WTC11 (cell line): ENCODE measurements at regions not wholly inside any gene's neighbourhood (a gene's known extent, or its start where the extent isn't known, plus 50 kb on each side); places are given as distances from the start of the nearest gene placed in this dataset.

Experiments used
- ATAC-seq: fragments of 200-7000 bp; cut with Tn5 transposase; 2 replicates; pipeline ENCODE4 v1.10.0; 2021; ENCODE audit warnings: mild to moderate bottlenecking, moderate library complexity
- CTCF ChIA-PET: fragments of 300-600 bp; sonication (Branson Sonifier 250); formaldehyde crosslinking; loops from one replicate; lab custom pipeline; 2021; ENCODE audit warnings: antibody characterized with exemption; lab: Charles Lee
- POLR2A ChIA-PET: fragments of 350-600 bp; sonication (Branson Sonifier 250); formaldehyde crosslinking; loops from one replicate; lab custom pipeline; 2021; ENCODE audit warnings: antibody characterized with exemption; lab: Charles Lee
- DNase-seq: peaks from one replicate; pipeline ENCODE4 v3.0.0; 2021; ENCODE audit warnings: low spot score
- H3K27ac Mint-ChIP-seq: 2 replicates; pipeline ENCODE4 v1.8.0; 2021; ENCODE audit warnings: mixed read lengths
- H3K27me3 Mint-ChIP-seq: 2 replicates; pipeline ENCODE4 v1.8.0; 2021; ENCODE audit warnings: low read depth, mild to moderate bottlenecking, moderate library complexity, mixed read lengths
- H3K36me3 Mint-ChIP-seq: 2 replicates; pipeline ENCODE4 v1.8.0; 2021; ENCODE audit warnings: mixed read lengths
- H3K4me1 Mint-ChIP-seq: 2 replicates; pipeline ENCODE4 v1.8.0; 2022; ENCODE audit warnings: mixed read lengths
- H3K4me3 Mint-ChIP-seq: 2 replicates; pipeline ENCODE4 v1.8.0; 2021; ENCODE audit warnings: mild to moderate bottlenecking, moderate library complexity, mixed read lengths
- H3K9me3 Mint-ChIP-seq: 2 replicates; pipeline ENCODE4 v1.8.0; 2021; ENCODE audit warnings: mixed read lengths
- CBFB ChIP-seq: sonication (generic); formaldehyde crosslinking; IDR thresholded peaks from 2 replicates; pipeline ENCODE4 v1.8.1; 2022; ENCODE audit warnings: mild to moderate bottlenecking, low read depth, missing genetic modification reagents
- CREB1 ChIP-seq: sonication (generic); formaldehyde crosslinking; IDR thresholded peaks from 2 replicates; pipeline ENCODE4 v1.8.0; 2023; ENCODE audit warnings: mild to moderate bottlenecking, missing genetic modification reagents
- FOXP1 ChIP-seq: sonication (generic); formaldehyde crosslinking; IDR thresholded peaks from 2 replicates; pipeline ENCODE4 v1.8.0; 2022; ENCODE audit warnings: missing genetic modification reagents, mild to moderate bottlenecking, moderate library complexity, borderline replicate concordance
- GABPB1 ChIP-seq: sonication (generic); formaldehyde crosslinking; IDR thresholded peaks from 2 replicates; pipeline ENCODE4 v1.8.1; 2023; ENCODE audit warnings: mild to moderate bottlenecking, missing genetic modification reagents
- JUN ChIP-seq: sonication (generic); formaldehyde crosslinking; IDR thresholded peaks from 2 replicates; pipeline ENCODE4 v1.8.0; 2023; ENCODE audit warnings: mild to moderate bottlenecking, missing genetic modification reagents
- OVOL2 ChIP-seq: fragments of 250-450 bp; sonication (Bioruptor Pico); IDR thresholded peaks from 2 replicates; pipeline ENCODE4 v1.9.0; 2021; ENCODE audit warnings: mild to moderate bottlenecking, borderline replicate concordance
- PRRX2 ChIP-seq: fragments of 250-450 bp; sonication (Bioruptor Pico); IDR thresholded peaks from 2 replicates; pipeline ENCODE4 v1.8.0; 2021; ENCODE audit warnings: mild to moderate bottlenecking
- ZBTB21 ChIP-seq: sonication (generic); formaldehyde crosslinking; IDR thresholded peaks from 2 replicates; pipeline ENCODE4 v1.8.1; 2023; ENCODE audit warnings: mild to moderate bottlenecking, missing genetic modification reagents, borderline replicate concordance
- TF ChIP-seq, protein P1 (sequence below): sonication (generic); formaldehyde crosslinking; IDR thresholded peaks from 2 replicates; pipeline ENCODE4 v1.8.1; 2022; ENCODE audit warnings: low read depth, missing genetic modification reagents, borderline replicate concordance
- TF ChIP-seq, protein P2 (sequence below): sonication (generic); formaldehyde crosslinking; IDR thresholded peaks from 2 replicates; pipeline ENCODE4 v1.8.0; 2022; ENCODE audit warnings: mild to moderate bottlenecking, missing genetic modification reagents
- TF ChIP-seq, protein P3 (sequence below): sonication (generic); formaldehyde crosslinking; IDR thresholded peaks from 2 replicates; pipeline ENCODE4 v1.8.1; 2023; ENCODE audit warnings: mild to moderate bottlenecking, moderate library complexity, missing genetic modification reagents
- TF ChIP-seq, protein P4 (sequence below): sonication (generic); formaldehyde crosslinking; conservative IDR thresholded peaks from 2 replicates; pipeline ENCODE4 v1.8.1; 2022; ENCODE audit warnings: mild to moderate bottlenecking, missing genetic modification reagents
- TF ChIP-seq, protein P5 (sequence below): fragments of 250-450 bp; sonication (Bioruptor Pico); IDR thresholded peaks from 2 replicates; pipeline ENCODE4 v1.9.0; 2021; ENCODE audit warnings: mild to moderate bottlenecking, borderline replicate concordance
- TF ChIP-seq, protein P6 (sequence below): sonication (generic); formaldehyde crosslinking; IDR thresholded peaks from 2 replicates; pipeline ENCODE4 v1.8.0; 2022; ENCODE audit warnings: mild to moderate bottlenecking, missing genetic modification reagents
- TF ChIP-seq, protein P7 (sequence below): sonication (generic); formaldehyde crosslinking; IDR thresholded peaks from 2 replicates; pipeline ENCODE4 v1.8.1; 2023; ENCODE audit warnings: mild to moderate bottlenecking, missing genetic modification reagents, moderate library complexity

DNA sequence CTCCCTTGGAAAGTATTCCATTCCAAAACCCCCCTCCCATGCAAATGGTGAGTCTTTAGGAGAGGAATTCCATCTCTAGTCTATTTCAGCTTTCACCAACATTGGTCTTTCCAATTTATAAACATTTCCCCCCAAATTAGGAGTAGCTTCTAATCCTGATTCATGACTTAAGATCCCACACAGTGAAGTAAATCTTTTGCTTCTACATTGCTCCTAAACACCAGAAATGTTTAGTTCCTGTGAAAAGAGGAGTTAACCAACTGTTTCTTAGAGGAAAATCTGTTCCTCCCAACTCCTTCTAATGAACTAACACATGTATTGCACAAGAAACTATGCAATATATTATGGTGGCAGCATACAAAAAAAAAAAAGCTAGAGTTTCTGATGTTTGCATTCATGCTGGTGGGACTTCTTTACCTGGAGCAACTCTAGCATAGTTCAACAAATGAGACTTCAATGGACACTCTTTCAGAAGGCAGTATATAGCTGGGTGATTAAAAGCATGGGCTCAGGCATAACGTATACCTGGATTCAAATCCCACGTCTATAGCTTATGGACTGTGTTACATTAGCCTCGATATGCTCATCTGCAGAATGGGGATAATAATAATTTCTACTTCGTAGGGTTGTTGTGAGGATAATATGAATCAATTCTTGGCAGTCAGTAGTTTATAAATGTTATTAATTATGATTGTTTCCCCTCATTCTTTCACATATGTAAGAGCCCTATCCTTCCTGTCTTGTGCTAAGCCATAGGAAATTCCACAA is 131.6 kb upstream of the TMEM164 start (continued):
- TF ChIP-seq, protein P1, sequence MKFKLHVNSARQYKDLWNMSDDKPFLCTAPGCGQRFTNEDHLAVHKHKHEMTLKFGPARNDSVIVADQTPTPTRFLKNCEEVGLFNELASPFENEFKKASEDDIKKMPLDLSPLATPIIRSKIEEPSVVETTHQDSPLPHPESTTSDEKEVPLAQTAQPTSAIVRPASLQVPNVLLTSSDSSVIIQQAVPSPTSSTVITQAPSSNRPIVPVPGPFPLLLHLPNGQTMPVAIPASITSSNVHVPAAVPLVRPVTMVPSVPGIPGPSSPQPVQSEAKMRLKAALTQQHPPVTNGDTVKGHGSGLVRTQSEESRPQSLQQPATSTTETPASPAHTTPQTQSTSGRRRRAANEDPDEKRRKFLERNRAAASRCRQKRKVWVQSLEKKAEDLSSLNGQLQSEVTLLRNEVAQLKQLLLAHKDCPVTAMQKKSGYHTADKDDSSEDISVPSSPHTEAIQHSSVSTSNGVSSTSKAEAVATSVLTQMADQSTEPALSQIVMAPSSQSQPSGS, result no peak
- TF ChIP-seq, protein P2, sequence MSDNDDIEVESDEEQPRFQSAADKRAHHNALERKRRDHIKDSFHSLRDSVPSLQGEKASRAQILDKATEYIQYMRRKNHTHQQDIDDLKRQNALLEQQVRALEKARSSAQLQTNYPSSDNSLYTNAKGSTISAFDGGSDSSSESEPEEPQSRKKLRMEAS, result no peak
- TF ChIP-seq FOXP1 (CRISPR knock-in tag), result no peak
- TF ChIP-seq, protein P3, sequence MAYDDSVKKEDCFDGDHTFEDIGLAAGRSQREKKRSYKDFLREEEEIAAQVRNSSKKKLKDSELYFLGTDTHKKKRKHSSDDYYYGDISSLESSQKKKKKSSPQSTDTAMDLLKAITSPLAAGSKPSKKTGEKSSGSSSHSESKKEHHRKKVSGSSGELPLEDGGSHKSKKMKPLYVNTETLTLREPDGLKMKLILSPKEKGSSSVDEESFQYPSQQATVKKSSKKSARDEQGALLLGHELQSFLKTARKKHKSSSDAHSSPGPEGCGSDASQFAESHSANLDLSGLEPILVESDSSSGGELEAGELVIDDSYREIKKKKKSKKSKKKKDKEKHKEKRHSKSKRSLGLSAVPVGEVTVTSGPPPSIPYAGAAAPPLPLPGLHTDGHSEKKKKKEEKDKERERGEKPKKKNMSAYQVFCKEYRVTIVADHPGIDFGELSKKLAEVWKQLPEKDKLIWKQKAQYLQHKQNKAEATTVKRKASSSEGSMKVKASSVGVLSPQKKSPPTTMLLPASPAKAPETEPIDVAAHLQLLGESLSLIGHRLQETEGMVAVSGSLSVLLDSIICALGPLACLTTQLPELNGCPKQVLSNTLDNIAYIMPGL (CRISPR knock-in tag), result no peak
- TF ChIP-seq CREB1 (CRISPR knock-in tag), result no peak
- TF ChIP-seq CBFB, result no peak
- TF ChIP-seq, protein P4, sequence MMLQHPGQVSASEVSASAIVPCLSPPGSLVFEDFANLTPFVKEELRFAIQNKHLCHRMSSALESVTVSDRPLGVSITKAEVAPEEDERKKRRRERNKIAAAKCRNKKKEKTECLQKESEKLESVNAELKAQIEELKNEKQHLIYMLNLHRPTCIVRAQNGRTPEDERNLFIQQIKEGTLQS, result no peak
- TF ChIP-seq JUN (CRISPR knock-in tag), result no peak
- TF ChIP-seq, protein P5, sequence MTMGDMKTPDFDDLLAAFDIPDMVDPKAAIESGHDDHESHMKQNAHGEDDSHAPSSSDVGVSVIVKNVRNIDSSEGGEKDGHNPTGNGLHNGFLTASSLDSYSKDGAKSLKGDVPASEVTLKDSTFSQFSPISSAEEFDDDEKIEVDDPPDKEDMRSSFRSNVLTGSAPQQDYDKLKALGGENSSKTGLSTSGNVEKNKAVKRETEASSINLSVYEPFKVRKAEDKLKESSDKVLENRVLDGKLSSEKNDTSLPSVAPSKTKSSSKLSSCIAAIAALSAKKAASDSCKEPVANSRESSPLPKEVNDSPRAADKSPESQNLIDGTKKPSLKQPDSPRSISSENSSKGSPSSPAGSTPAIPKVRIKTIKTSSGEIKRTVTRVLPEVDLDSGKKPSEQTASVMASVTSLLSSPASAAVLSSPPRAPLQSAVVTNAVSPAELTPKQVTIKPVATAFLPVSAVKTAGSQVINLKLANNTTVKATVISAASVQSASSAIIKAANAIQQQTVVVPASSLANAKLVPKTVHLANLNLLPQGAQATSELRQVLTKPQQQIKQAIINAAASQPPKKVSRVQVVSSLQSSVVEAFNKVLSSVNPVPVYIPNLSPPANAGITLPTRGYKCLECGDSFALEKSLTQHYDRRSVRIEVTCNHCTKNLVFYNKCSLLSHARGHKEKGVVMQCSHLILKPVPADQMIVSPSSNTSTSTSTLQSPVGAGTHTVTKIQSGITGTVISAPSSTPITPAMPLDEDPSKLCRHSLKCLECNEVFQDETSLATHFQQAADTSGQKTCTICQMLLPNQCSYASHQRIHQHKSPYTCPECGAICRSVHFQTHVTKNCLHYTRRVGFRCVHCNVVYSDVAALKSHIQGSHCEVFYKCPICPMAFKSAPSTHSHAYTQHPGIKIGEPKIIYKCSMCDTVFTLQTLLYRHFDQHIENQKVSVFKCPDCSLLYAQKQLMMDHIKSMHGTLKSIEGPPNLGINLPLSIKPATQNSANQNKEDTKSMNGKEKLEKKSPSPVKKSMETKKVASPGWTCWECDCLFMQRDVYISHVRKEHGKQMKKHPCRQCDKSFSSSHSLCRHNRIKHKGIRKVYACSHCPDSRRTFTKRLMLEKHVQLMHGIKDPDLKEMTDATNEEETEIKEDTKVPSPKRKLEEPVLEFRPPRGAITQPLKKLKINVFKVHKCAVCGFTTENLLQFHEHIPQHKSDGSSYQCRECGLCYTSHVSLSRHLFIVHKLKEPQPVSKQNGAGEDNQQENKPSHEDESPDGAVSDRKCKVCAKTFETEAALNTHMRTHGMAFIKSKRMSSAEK, result no peak
- TF ChIP-seq OVOL2, result no peak
- TF ChIP-seq, protein P6, sequence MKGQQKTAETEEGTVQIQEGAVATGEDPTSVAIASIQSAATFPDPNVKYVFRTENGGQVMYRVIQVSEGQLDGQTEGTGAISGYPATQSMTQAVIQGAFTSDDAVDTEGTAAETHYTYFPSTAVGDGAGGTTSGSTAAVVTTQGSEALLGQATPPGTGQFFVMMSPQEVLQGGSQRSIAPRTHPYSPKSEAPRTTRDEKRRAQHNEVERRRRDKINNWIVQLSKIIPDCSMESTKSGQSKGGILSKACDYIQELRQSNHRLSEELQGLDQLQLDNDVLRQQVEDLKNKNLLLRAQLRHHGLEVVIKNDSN (CRISPR knock-in tag), result no peak
- no peak for TF ChIP-seq ZBTB21 (CRISPR knock-in tag)

DNA sequence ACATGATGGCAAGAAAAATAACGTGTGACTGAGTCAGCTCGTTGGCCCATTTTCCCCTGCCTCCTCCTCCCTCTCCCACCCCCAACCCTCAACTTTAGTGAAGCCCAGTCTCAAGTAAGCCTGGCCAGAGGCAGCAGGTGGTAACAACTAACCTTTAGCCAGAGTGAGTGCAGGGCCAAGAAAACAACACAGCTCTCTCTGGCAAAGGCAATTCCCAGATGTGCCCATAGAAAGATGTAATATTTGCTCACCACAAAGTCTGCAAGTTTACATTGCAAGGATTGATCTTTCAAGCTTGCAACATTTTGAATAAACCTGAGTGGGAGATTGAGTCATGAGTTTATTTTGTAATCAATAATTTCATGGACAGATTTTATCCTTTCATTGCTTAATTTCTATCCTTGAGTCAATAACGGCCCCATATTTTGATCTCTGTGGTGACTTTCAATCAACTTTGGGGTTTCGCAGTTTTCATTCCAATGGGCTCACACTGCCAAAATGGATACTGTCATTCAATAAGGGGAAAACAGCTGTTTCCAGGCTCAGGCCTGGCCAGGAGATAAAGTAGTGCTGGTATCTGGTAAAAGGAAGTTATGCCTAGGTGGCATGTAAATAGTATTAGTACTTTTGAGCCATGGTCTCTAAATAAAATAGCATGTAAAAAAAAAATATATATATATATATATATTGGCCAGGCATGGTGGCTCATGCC is 130.7 kb upstream of the TMEM164 start:
- Mint-ChIP-seq H3K27me3 (no peaks in the 10 kb centered on the region; the same call in 1 of the 2 replicates), H3K36me3 (no peaks in the 10 kb centered on the region), H3K27ac (no peak overlapping the region)
- CTCF ChIA-PET, result interaction anchor here (1.1 to 1.6 kb wide), 2 partner anchors 15 to 159 kb away, joined by 3 to 4 read pairs; no protein-coding TSS in a partner anchor
- POLR2A ChIA-PET, result no interaction called here
- TF ChIP-seq PRRX2 (no peak), GABPB1 (peak; percentile 73)
- TF ChIP-seq, protein P7, sequence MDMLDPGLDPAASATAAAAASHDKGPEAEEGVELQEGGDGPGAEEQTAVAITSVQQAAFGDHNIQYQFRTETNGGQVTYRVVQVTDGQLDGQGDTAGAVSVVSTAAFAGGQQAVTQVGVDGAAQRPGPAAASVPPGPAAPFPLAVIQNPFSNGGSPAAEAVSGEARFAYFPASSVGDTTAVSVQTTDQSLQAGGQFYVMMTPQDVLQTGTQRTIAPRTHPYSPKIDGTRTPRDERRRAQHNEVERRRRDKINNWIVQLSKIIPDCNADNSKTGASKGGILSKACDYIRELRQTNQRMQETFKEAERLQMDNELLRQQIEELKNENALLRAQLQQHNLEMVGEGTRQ (CRISPR knock-in tag), result no peak
- TF ChIP-seq, all 79 proteins: peak for 1
- no peak for ATAC-seq
- DNase-seq, result no peak
- no peaks in the 10 kb centered on the region for H3K4me1 Mint-ChIP-seq
- no peak overlapping the region for H3K4me3 Mint-ChIP-seq
- H3K9me3 Mint-ChIP-seq, result peaks cover 5% of the 10 kb centered on the region
